Pancreas (tissue), 10 donors: ENCODE measurements at regions not wholly inside any gene's neighbourhood (a gene's known extent, or its start where the extent isn't known, plus 50 kb on each side); places are given as distances from the start of the nearest gene placed in this dataset.
A peak's percentile ranks its signal among the peaks of the same experiment; 100 is the strongest.

Experiments
- ATAC-seq, 4 donors: fragments of 200-7000 bp; cut with Tn5 transposase; one replicate each; pipeline versions ENCODE4 v1.8.0 to v1.9.1; 2020; ENCODE audit warnings: mild to moderate bottlenecking in 4 of 4, moderate library complexity in 4 of 4
- DNase-seq, 6 donors: peaks; one replicate each; pipeline ENCODE4 v3.0.0-alpha.2; 2020
- FAIRE-seq: peaks from 2 replicates; lab custom pipeline; 2012; peaks lifted over from hg19 to GRCh38; lab: Jason Lieb, UNC
- H3K27ac ChIP-seq, 4 donors: fragments of 200-600 bp; sonication (generic); 1 replicate in 3 of 4; 2 replicates in 1 of 4; pipeline versions ENCODE4 v1.5.0 to v1.8.0; 2020
- H3K27me3 ChIP-seq, 4 donors: fragments of 200-600 bp; one replicate each; pipeline ENCODE4 v1.8.0; 2021
- H3K36me3 ChIP-seq, 3 donors: fragments of 200-600 bp; sonication (generic) in 1 of 3; one replicate each; pipeline versions ENCODE4 v1.5.0 to v1.8.0; 2020 to 2021
- H3K4me1 ChIP-seq, 3 donors: fragments of 200-600 bp; one replicate each; pipeline ENCODE4 v1.8.0; 2021
- H3K4me3 ChIP-seq, 4 donors: fragments of 200-600 bp; sonication (generic) in 2 of 4; one replicate each; pipeline versions ENCODE4 v1.5.0 to v1.8.0; 2020 to 2021
- H3K9me3 ChIP-seq, 4 donors: fragments of 200-600 bp; one replicate each; pipeline ENCODE4 v1.8.0; 2021
- CTCF ChIP-seq, 4 donors: fragments of 200-600 bp; sonication (generic) in 3 of 4; IDR thresholded peaks; one replicate each; pipeline versions ENCODE4 v1.5.0 to v1.8.0; 2021; ENCODE audit warnings: antibody characterized with exemption in 4 of 4
- WGBS, 2 donors: extraction: QIAGEN DNeasy Blood & Tissue Kit; methylation state at CpG; one replicate each; pipeline ENCODE4 v1.1.7; 2013; 5-methylcytosine and 5-hydroxymethylcytosine counted together
- intact Hi-C, 3 donors: fragments of 100-400 bp; cut with DNase I; formaldehyde crosslinking; loops; one replicate each; pipeline versions ENCODE4 v1.11.1 to v1.14.2; 2022
- donor health status: healthy with polysubstance abuse.
- donor health status: DM: no; HTN: no; CAD: no; lungs with moderate emphysema.
- donor health status: DM: no; HTN: no; CAD: no.
- donor health status: control.
- donor health status: control.
- donor health status: Bipolar disorder and iron deficiency.
- donor health status: DM: yes; HTN: yes; CAD: no.
- donor health status: DM: no; HTN: no; CAD: no.
- donor health status: DM: no; HTN: no; CAD: no.
- donor health status: DM: yes; HTN: yes; CAD: no.

- no peak for TF ChIP-seq CTCF (IDR thresholded peaks at IDR 0.05)
- 72 to 75% methylated on average over 10 of the region's 10 CpGs for WGBS, 2 donors
- H3K27ac ChIP-seq, result peak overlapping the region in 1 of 4 donors; percentile 33
- peaks cover 0 to 7% (median 4%) of the 10 kb centered on the region in 3 donors for H3K4me1 ChIP-seq
- DNase-seq, result no peak
- H3K9me3 ChIP-seq, result no peaks in the 10 kb centered on the region
- no peak overlapping the region for H3K4me3 ChIP-seq
- ATAC-seq, result no peak
- intact Hi-C loops, result no loop called here
- H3K27me3 ChIP-seq, result no peaks in the 10 kb centered on the region
- no peak for FAIRE-seq
- no peaks in the 10 kb centered on the region for H3K36me3 ChIP-seq
These were observed 94.9 kb upstream of the EPCAM start for GRCh38 chr2:47274054-47274782.

GRCh38 chr2:47272905-47273758 lies 96.0 kb upstream of the EPCAM start:
- H3K27ac ChIP-seq, result no peak overlapping the region
- intact Hi-C loops, result no loop called here
- WGBS, 2 donors, result 55 to 60% methylated on average over 18 of the region's 18 CpGs
- H3K27me3 ChIP-seq, result no peaks in the 10 kb centered on the region
- H3K9me3 ChIP-seq, result no peaks in the 10 kb centered on the region
- peaks cover 0 to 7% (median 4%) of the 10 kb centered on the region in 3 donors for H3K4me1 ChIP-seq
- ATAC-seq (no peak), DNase-seq (no peak), FAIRE-seq (no peak)
- peak overlapping the region in 1 of 4 donors; percentile 52 for H3K4me3 ChIP-seq
- H3K36me3 ChIP-seq, result no peaks in the 10 kb centered on the region
- TF ChIP-seq CTCF (IDR thresholded peaks at IDR 0.05), result no peak

- H3K9me3 ChIP-seq, result no peaks in the 10 kb centered on the region
- 9% methylated on average over 45 to 46 of the region's 46 CpGs for WGBS, 2 donors
- H3K27ac ChIP-seq, result peak overlapping the region in 2 of 4 donors; percentile 29 to 50
- peaks cover 0 to 7% (median 4%) of the 10 kb centered on the region in 3 donors for H3K4me1 ChIP-seq
- intact Hi-C loops, result no loop called here
- peak; percentile 88 to 97 (median 92) for ATAC-seq
- DNase-seq, result peak; percentile 47 to 87 (median 64)
- H3K36me3 ChIP-seq, result no peaks in the 10 kb centered on the region
- peak; percentile 96 to 99 (median 98) for TF ChIP-seq CTCF (IDR thresholded peaks at IDR 0.05)
- no peak for FAIRE-seq
- H3K4me3 ChIP-seq, result peak overlapping the region in 3 of 4 donors; percentile 16 to 52 (median 36)
- H3K27me3 ChIP-seq, result no peaks in the 10 kb centered on the region
These were observed 95.9 kb upstream of the CALM2 start for GRCh38 chr2:47272031-47272864.

GRCh38 chr2:47271054-47272000 lies 95.0 kb upstream of the CALM2 start:
- H3K9me3 ChIP-seq, result no peaks in the 10 kb centered on the region
- 86 to 88% methylated on average over 9 of the region's 9 CpGs for WGBS, 2 donors
- TF ChIP-seq CTCF (IDR thresholded peaks at IDR 0.05), result no peak
- no peak for DNase-seq
- no peak overlapping the region for H3K27ac ChIP-seq
- no peak overlapping the region for H3K4me3 ChIP-seq
- no peak for ATAC-seq
- no peaks in the 10 kb centered on the region for H3K27me3 ChIP-seq
- no peaks in the 10 kb centered on the region for H3K36me3 ChIP-seq
- peaks cover 0 to 7% (median 4%) of the 10 kb centered on the region in 3 donors for H3K4me1 ChIP-seq
- intact Hi-C loops, result no loop called here
- no peak for FAIRE-seq
